ENCODE measurements at regions not wholly inside any gene's neighbourhood (a gene's known extent, or its start where the extent isn't known, plus 50 kb on each side); places are given as distances from the start of the nearest gene placed in this dataset.

DNA sequence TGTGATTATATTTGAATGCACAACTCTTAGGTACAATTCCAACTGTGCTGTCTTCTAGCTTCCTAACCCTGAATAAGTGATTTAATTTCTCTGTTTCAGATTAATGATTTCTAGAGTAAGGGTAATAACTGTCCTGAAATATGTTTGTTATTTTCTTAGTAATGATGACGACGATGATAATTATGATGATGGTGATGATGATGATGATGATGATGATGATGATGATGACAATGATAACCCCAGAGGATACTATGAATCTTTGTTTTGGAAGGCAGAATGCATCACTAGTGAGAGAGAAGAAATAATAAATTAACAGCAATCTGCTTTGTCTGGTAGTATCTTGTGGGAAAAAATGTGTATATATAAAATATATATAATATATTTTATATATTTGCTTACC is 317.1 kb upstream of the CDH8 start:
- TF ChIP-seq CTCF (IDR thresholded peaks at IDR 0.05) = no peak
- no peak for TF ChIP-seq POLR2AphosphoS5 (IDR thresholded peaks at IDR 0.05)

Measured in prostate gland (tissue), 2 donors.